Inflammatory macrophage (primary cell): ENCODE measurements at regions not wholly inside any gene's neighbourhood (a gene's known extent, or its start where the extent isn't known, plus 50 kb on each side); places are given as distances from the start of the nearest gene placed in this dataset.
A peak's percentile ranks its signal among the peaks of the same experiment; 100 is the strongest.
"Not testable (repeated sequence)": the region's sequence is repeated elsewhere in the genome, so short reads cannot be mapped to it uniquely, and the experiment has no call there.

Experiments
- DNase-seq, 2 donors: peaks; one replicate each; pipeline ENCODE4 v3.0.0-alpha.2; 2020 to 2022

DNA sequence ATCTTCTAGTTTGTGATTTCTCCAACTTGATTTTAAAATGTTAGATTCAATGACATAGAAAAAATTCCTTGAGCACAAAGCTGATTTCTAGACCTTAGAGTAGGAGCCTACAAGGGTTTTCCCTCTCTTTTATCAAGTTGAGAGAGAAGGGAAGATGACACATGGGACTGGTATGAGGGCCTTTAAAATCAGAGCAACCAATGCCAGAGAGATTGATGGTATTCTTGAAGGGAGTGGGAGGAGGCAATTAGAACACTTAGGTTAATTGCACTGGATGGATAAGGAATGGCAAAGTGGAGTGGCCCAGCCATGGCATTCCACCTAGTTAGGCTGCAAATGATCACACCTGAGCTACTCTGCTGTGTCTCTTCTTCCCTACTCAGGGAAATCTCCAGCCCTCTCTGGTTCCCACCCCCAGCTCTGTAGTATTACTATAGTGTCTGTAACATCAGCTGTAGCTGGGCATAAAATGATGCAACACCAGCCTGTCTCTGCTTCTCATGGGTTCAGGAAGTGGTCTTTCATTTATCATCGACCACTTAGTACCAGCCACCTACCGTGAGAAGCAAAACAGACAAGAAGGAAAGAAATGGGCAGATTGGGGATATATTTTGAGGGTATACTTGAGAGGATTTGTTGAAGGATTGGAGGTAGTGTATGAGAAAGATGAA is 333.6 kb downstream of the DLEU7 start:
- DNase-seq: no peak

- not testable (repeated sequence) for DNase-seq
These were observed 332.5 kb downstream of the DLEU7 start for GRCh38 chr13:50510885-50511545.

GRCh38 chr13:50511877-50512341 is 331.6 kb downstream of the DLEU7 start:
- DNase-seq: peak in 1 of 2 donors; percentile 33

DNA sequence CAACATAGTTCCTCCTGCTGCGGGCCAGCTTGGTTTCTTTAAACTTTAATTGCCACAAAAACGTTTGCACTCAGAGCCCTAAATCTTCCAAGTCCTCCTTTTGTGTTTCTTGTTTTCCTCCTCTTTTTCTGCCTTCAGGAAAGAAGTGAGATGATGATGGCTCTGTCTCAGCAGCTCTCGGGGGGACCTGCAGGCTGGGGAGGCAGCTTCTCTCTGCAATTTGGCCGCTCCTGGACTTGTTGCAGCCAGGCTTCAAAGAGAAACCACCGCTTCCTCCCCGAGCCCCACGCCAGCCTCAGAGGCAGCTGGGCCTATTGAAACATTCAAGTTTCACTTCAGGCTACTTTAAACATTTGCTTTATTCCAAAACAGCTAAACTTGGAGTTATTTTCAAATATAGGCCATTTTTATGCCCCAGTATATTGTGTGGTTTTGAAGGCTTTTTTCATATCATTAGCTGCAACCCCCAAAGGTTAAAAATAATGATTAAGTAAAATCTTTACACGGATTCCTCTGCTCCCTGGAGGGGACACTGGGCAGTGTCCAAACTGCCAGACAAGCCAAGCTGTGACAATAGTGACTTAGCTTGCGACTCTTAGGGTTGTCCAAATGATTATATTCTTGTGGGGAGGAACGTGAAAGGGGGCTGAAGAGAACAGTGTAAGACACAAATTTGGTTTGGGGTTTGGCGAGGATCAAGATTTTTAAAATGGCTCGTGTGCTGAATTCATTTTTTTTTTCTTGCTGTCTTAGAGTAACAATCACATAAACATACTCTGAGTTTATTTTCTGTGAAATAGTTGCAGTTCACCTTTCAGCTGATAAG is 330.8 kb downstream of the DLEU7 start:
- peak; percentile 62 to 70 for DNase-seq

DNA sequence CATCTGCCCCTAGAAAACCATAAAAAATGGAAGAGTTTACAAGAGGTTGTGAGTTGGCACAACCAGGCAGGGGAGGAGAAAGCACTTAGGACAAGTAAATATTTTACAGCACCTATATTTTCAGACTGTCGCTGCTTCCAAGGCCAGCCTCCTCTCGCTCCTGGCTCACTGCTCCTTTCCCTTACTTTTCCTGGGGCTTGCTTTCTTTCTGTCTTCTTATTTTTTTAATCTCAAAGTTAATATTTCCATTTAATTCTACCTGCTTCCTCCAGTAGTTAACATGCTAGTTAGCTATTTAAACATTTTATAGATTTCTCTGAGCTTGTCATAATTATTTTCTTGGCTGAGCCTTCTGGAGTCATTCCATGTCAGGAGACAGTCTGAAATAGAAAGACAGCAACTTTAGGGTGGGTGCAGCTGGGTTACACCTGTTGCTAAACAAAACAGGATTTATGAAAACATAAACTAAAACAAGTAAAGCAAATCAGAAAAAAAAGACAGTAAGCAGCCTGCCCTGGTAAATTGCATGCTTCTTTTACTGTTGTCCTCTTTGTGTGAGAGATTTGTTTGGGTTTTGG is 330.1 kb downstream of the DLEU7 start:
- no peak for DNase-seq

DNA sequence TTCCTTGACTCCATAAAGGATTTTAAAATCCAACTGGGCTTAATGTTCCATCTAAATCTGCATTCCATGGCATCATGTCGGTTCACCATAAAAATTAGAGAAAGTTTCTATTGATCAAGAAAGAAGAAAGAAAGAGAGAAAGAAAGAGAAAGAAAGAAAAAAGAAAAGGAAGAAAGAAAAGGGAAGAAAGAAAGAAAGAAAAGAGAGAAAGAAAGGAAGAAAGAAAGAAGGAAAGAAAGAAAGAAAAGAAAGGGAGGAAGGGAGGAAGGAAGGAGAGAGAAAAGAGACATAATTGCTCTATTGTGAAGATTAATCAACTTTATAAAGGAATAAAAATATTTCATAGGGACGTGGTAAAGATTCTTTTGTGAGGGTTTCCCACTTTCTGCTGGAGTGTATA is 329.2 kb downstream of the DLEU7 start:
- no peak for DNase-seq

DNA sequence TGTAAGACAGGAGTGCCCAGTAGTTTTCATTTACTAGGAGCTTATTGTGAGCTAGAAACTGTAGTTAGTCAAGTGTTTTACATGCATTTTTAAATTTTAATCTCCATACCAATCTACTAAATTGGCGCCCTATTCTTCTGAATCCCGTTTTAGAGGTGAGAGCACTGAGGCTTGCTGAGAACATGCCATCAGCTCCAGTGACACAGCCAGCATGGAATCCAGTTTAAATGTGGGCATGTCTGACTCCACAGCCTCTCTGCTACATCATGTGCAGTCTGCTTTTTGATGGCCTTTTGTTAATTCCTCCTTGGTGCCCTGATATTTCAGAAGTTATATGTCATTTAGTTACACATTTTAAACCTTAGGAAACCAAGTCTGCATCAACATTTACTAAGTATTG is 325.4 kb downstream of the DLEU7 start:
- DNase-seq: no peak

GRCh38 chr13:50518781-50519201 is 324.7 kb downstream of the DLEU7 start:
- no peak for DNase-seq

- peak; percentile 15 to 64 for DNase-seq
These were observed 323.6 kb downstream of the DLEU7 start for GRCh38 chr13:50519866-50520265.

- no peak for DNase-seq
These were observed 322.3 kb downstream of the DLEU7 start for GRCh38 chr13:50521006-50521830.

GRCh38 chr13:50521831-50522149 is 321.7 kb downstream of the DLEU7 start:
- DNase-seq: no peak

- no peak for DNase-seq
These were observed 321.0 kb downstream of the DLEU7 start for GRCh38 chr13:50522506-50522905.

- DNase-seq: no peak
These were observed 320.2 kb downstream of the DLEU7 start for GRCh38 chr13:50523307-50523706.

- no peak for DNase-seq
These were observed 318.9 kb downstream of the DLEU7 start for GRCh38 chr13:50524560-50524959.

GRCh38 chr13:50526661-50527071 is 316.8 kb downstream of the DLEU7 start:
- no peak for DNase-seq

GRCh38 chr13:50527188-50527587 is 316.3 kb downstream of the DLEU7 start:
- DNase-seq: no peak

DNA sequence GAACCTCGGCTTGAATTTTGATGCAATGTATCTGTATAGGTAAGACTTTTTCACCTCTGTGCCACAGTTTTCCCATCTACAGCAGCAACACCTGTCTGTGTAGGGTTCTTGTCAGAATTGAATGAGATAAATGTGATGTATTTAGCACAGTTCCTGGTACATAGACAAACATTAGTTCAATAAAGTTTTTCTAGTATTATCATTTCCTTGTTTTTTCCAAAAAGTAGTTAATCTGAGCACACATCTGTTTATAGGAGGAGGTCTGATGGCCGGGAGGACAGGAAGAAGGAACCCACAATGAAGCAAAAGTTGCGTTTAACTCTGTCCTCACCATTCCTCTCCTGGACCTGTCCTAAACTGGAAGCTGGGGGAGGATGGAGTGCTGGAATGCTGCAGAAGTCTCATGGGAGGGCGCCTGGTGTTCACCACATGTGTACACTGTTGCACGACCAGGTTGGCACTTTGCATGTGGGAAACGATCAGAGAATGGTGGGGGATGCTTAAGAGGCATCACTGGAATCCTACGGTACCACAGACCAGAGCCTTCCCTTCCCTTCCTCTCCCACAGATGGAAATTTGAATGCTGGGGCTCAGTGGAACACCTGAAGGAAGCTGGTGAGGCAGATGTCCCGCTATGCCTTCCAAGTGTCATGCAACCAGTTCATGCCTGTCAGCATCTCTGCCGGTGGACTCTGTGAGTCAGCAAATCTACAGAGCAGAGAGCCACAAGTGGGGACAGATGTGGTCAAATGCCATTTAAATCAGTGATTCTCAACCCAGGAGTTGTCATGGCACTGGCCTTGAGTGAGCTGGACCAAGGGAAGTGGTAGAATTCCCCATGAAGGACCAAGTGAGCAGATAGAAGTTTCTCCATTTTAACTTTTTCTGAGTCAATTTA is 315.6 kb downstream of the DLEU7 start:
- DNase-seq: no peak

GRCh38 chr13:50529154-50529882 is 314.2 kb downstream of the DLEU7 start:
- DNase-seq: peak; percentile 73 to 86

DNA sequence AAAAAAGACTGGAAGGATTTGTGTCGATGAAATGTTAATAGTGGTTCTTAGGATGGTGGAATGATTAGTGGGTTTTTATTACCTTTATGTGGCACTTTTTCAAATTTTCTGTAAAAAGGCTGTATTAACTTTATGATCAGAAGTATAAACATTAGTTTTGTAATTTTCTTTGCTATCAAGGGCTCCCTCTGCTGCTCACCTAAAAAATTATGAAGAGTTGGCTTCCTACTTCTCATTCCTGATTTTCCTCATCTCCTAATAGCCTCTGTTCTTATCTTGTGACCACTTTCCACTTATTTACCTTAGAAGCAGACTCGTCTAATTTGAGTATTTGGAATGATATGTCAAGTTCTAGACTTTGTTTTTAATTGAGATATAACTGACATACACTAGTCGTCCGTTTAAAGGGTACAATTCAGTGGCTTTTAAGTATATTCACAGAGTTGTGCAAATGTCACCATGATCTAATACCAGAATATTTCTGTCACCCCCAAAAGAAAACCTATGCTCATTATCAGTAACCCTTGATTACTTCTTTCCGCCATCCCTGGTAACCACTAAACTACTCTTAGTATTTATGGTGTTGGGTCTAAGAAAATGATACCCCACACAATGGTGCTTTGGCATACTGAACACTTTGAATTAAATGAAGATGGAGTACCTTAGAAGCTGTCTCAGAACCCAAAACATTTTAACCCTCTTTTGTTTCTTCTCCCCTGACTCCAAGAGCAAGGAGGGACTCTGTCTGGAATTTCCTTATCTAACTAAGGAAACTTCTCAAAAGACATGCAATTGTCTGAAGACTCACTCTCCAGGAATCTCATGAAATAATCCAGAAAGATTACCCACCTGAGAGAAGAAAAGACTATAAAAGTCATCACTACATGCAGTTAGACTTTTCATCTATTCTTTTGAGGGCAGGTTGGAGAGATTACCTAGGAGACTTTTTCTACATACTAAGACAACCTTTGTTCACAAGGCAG is 311.3 kb downstream of the DLEU7 start:
- peak in 1 of 2 donors; percentile 55 for DNase-seq
